Ascending aorta (tissue), 2 donors: ENCODE measurements at regions not wholly inside any gene's neighbourhood (a gene's known extent, or its start where the extent isn't known, plus 50 kb on each side); places are given as distances from the start of the nearest gene placed in this dataset.
A peak's percentile ranks its signal among the peaks of the same experiment; 100 is the strongest.
"Not testable (repeated sequence)": the region's sequence is repeated elsewhere in the genome, so short reads cannot be mapped to it uniquely, and the experiment has no call there.

Experiments used
- DNase-seq, 2 donors: peaks; one replicate each; pipeline ENCODE4 v3.0.0-alpha.2; 2019; ENCODE audit warnings: low spot score in 2 of 2
- H3K27ac ChIP-seq, 2 donors: fragments of 200-600 bp; sonication (generic); one replicate each; pipeline ENCODE4 v1.5.1; 2016 to 2017; ENCODE audit warnings: mild to moderate bottlenecking in 1 of 2
- H3K27me3 ChIP-seq: fragments of 200-600 bp; sonication (generic); one replicate; pipeline ENCODE4 v1.5.1; 2017
- H3K36me3 ChIP-seq, 2 donors: fragments of 200-600 bp; sonication (generic); one replicate each; pipeline ENCODE4 v1.5.1; 2016
- H3K4me1 ChIP-seq, 2 donors: fragments of 200-600 bp; sonication (generic); one replicate each; pipeline ENCODE4 v1.5.1; 2016 to 2017; ENCODE audit warnings: mild to moderate bottlenecking in 1 of 2
- H3K4me3 ChIP-seq, 2 donors: fragments of 200-600 bp; sonication (generic); one replicate each; pipeline ENCODE4 v1.5.1; 2016 to 2017; ENCODE audit warnings: mild to moderate bottlenecking in 1 of 2
- H3K9me3 ChIP-seq, 2 donors: fragments of 200-600 bp; sonication (generic); one replicate each; pipeline ENCODE4 v1.5.1; 2016
- intact Hi-C: fragments of 100-400 bp; cut with DNase I; formaldehyde crosslinking; loops from one replicate; pipeline ENCODE4 v1.15.1; 2023
- TF ChIP-seq, protein P1 (sequence below), 3 experiments: fragments of 200-600 bp in 2 of 3; fragments of 450-650 bp in 1 of 3; sonication (generic) in 2 of 3; IDR thresholded peaks; one replicate each; pipeline ENCODE4 v1.5.1; 2016 to 2019; ENCODE audit warnings: antibody characterized with exemption in 3 of 3, mild to moderate bottlenecking in 1 of 3, moderate library complexity in 1 of 3

DNA sequence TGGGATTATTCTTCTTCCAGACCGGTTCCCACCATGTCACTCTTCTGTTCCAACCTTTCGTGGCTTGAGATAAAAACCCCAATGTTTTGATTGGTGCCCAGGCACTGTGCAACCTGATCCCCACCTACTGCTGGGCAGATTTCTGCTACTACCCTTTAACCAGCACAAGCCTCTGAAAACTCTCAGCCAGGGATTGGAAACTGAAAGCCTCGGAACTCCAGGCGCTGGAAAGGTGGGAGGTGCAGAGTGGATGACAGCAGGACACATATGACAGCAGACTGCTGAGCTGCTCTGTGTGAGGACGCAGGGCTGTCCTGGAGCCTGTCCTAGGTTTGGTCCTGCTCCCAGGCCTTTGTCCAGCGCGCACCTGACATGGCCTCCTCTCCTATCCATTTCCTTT, 68.5 kb upstream of the GTF3A start:
- Histone ChIP-seq H3K9me3 (no peaks in the 10 kb centered on the region), H3K4me1 (peaks cover 0 to 2% of the 10 kb centered on the region in 2 donors), H3K27ac (no peak overlapping the region), H3K36me3 (no peaks in the 10 kb centered on the region), H3K27me3 (no peaks in the 10 kb centered on the region), H3K4me3 (no peak overlapping the region)
- TF ChIP-seq, protein P1, sequence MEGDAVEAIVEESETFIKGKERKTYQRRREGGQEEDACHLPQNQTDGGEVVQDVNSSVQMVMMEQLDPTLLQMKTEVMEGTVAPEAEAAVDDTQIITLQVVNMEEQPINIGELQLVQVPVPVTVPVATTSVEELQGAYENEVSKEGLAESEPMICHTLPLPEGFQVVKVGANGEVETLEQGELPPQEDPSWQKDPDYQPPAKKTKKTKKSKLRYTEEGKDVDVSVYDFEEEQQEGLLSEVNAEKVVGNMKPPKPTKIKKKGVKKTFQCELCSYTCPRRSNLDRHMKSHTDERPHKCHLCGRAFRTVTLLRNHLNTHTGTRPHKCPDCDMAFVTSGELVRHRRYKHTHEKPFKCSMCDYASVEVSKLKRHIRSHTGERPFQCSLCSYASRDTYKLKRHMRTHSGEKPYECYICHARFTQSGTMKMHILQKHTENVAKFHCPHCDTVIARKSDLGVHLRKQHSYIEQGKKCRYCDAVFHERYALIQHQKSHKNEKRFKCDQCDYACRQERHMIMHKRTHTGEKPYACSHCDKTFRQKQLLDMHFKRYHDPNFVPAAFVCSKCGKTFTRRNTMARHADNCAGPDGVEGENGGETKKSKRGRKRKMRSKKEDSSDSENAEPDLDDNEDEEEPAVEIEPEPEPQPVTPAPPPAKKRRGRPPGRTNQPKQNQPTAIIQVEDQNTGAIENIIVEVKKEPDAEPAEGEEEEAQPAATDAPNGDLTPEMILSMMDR (IDR thresholded peaks at IDR 0.05), result no peak
- intact Hi-C loops, result loop anchor here (5.0 kb wide), 3 partner anchors 84 to 184 kb away; partner anchors contain the start of genes RASL11A, RPL21 and USP12
- no peak for DNase-seq

DNA sequence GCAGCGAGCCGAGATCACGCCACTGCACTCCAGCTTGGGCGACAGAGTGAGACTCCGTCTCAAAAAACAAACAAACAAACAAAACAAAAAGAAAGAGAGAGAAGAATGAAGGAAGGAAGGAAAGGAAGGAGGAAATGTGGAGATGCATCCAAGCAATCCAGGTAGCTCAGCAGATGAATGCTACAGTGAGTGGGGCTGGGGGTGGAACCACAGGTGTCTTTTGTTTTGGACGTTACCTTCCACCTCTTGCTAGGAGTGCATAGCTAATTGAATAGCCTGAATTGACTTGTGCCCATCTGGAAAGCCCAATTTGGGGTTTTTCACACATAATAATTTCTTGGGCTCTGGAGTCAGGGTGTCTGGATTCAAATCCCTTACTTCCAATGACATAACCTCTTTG, 66.0 kb upstream of the GTF3A start:
- peaks cover 0 to 8% of the 10 kb centered on the region in 2 donors for H3K4me1 ChIP-seq
- no peaks in the 10 kb centered on the region for H3K27me3 ChIP-seq
- H3K27ac ChIP-seq, result no peak overlapping the region
- H3K9me3 ChIP-seq, result no peaks in the 10 kb centered on the region
- TF ChIP-seq, protein P1 (IDR thresholded peaks at IDR 0.05), result no peak
- no peaks in the 10 kb centered on the region for H3K36me3 ChIP-seq
- H3K4me3 ChIP-seq, result no peak overlapping the region
- DNase-seq, result no peak
- intact Hi-C loops, result loop anchor here (2.0 to 5.0 kb wide), 4 partner anchors 86 to 412 kb away; partner anchors contain the start of genes RASL11A, RPL21 and USP12

DNA sequence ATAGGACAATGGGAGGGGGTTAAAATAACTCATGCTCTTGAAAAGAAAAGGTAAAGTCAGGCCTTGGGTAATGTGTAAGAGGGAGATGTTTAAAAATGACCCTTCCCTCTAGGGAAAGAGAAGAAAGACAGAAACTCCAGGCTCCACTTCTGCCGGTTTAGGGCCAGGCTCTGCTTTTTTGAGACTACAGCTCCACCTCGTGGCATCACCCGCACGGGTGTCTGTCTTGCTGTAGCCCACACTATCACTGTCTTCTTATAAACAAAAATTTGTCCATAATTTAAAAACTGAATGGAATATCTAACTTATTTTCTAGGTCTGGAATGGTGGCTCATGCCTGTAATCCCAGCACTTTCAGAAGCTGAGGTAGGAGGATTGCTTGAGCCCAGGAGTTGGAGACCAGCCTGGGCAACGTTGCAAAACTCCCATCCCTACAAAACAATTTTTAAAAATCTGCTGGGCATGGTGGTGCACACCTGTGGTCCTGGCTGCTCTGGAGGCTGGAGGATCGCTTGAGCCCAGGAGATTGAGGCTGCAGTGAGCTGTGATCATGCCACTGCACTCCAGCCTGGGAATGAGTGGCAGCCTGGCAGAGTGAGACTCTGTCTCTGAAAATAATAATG, 65.1 kb upstream of the GTF3A start:
- intact Hi-C loops, result loop anchor here (1.0 to 5.0 kb wide), 5 partner anchors 87 to 413 kb away; partner anchors contain the start of genes RASL11A, RPL21 and USP12
- Histone ChIP-seq H3K4me1 (peaks cover 0 to 6% of the 10 kb centered on the region in 2 donors), H3K27ac (no peak overlapping the region), H3K27me3 (no peaks in the 10 kb centered on the region), H3K36me3 (no peaks in the 10 kb centered on the region), H3K9me3 (no peaks in the 10 kb centered on the region), H3K4me3 (no peak overlapping the region)
- TF ChIP-seq, protein P1 (IDR thresholded peaks at IDR 0.05), result peak; percentile 47 to 76 (median 69)
- DNase-seq, result peak in 1 of 2 donors; percentile 77

DNA sequence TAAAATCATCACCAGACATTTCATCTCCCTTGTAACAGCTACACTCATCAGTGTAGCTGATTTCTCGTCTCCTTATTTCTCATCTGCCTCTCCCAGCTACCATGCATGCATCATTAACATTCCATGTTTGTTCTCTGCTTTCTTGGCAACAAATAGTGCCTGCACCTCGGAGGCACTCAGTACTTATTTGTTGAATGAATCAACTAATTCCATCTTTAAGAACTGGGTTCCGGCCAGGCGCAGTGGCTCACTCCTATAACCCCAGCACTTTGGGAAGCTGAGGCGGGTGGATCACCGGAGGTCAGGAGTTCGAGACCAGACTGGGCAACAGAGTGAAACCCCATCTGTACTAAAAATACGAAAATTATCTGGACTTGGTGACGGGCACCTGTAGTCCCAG, 63.9 kb upstream of the GTF3A start:
- Histone ChIP-seq H3K4me1 (peaks cover 0 to 6% of the 10 kb centered on the region in 2 donors), H3K27me3 (no peaks in the 10 kb centered on the region), H3K9me3 (no peaks in the 10 kb centered on the region), H3K27ac (no peak overlapping the region), H3K36me3 (no peaks in the 10 kb centered on the region), H3K4me3 (no peak overlapping the region)
- DNase-seq, result no peak
- intact Hi-C loops, result loop anchor here (5.0 kb wide), 1 partner anchor 173 kb away; no protein-coding TSS in a partner anchor
- TF ChIP-seq, protein P1 (IDR thresholded peaks at IDR 0.05), result no peak

DNA sequence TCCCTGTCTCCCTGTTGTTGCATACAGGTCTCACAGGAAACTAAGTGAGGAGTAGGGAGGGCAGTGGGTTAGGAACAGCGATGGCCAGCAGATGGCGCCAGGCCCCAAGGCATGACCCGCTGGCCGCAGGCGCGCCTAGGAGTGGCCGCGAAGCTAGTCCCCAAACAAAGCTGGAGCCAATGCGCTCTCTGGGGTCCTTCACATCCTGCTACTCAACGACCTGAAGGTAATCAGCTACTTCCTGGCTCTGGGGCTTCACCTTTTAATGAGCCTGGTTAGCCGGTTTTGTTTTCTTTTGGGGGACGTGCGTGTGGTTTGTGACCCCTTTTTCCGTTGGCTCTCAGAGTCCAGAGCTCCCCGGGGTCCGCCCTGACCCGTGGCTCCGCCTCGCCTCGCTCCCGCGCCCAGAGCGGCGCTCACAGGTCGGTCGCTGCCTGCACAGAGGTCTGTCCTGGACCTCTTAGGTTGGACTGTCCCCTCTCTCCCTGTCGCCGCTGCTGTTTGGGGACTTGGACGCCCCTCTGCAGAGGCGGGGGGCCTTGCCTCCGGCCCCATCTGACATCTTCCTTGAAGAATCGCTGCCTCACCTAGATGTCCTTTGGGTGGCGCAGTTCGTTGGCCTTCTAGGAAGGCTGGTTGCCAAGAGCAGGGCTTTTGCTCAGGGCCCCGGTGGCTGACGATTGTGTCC, 62.2 kb upstream of the GTF3A start:
- Histone ChIP-seq H3K27ac (no peak overlapping the region), H3K4me1 (peaks cover 0 to 6% of the 10 kb centered on the region in 2 donors), H3K36me3 (no peaks in the 10 kb centered on the region), H3K4me3 (peak overlapping the region; percentile 58 to 60), H3K9me3 (no peaks in the 10 kb centered on the region), H3K27me3 (no peaks in the 10 kb centered on the region)
- TF ChIP-seq, protein P1 (IDR thresholded peaks at IDR 0.05), result peak; percentile 79 to 94 (median 88)
- DNase-seq, result peak; percentile 24 to 89
- intact Hi-C loops, result loop anchor here (1.0 to 5.0 kb wide), 3 partner anchors 175 to 622 kb away; no protein-coding TSS in a partner anchor

DNA sequence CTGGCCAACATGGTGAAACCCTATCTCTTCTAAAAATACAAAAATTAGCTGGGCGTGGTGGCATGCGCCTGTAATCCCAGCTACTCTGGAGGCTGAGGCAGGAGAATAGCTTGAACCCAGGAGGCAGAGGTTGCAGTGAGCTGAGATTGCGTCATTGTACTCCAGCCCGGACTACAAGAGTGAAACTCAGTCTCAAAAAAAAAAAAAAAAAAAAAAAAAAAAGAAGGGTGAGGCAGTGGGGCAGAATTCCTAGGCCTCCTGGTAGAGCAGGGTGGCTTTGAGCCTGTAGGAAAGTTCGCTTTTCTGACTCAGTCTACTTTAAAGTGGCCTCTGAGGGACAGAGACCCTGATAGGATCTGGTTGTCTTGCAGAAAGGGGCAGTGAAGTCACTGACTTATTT, 60.8 kb upstream of the GTF3A start:
- H3K9me3 ChIP-seq, H3K4me1 ChIP-seq, H3K36me3 ChIP-seq, H3K27me3 ChIP-seq, H3K27ac ChIP-seq, DNase-seq, H3K4me3 ChIP-seq: not testable (repeated sequence)
- intact Hi-C loops, result loop anchor here (5.0 kb wide), 1 partner anchor 176 kb away; no protein-coding TSS in a partner anchor
